Caco-2 (cell line): ENCODE measurements at regions not wholly inside any gene's neighbourhood (a gene's known extent, or its start where the extent isn't known, plus 50 kb on each side); places are given as distances from the start of the nearest gene placed in this dataset.

Experiments used
- BruUV-seq: library from RNA; stranded (reverse); fragments of 400-500 nt; replicated peaks from 2 replicates; lab custom pipeline; 2021; lab: Mats Ljungman, UMichigan
- CTCF ChIA-PET: fragments of 300-600 bp; sonication (Branson Sonifier 250); formaldehyde crosslinking; loops from one replicate; lab custom pipeline; 2022; ENCODE audit warnings: antibody characterized with exemption; lab: Charles Lee
- POLR2A ChIA-PET: fragments of 300-600 bp; sonication (Branson Sonifier 250); formaldehyde crosslinking; loops from one replicate; lab custom pipeline; 2022; ENCODE audit warnings: antibody characterized with exemption; lab: Charles Lee
- DNase-seq, 2 experiments: peaks; one replicate each; pipeline versions ENCODE4 v3.0.0 to v3.0.0-alpha.2; 2020 to 2022
- H3K27me3 ChIP-seq: replicated peaks from 2 replicates; pipeline ENCODE4 v1.6.0; 2011; ENCODE audit warnings: low read length; ENCODE audit not compliant: control insufficient read depth, insufficient read depth
- H3K36me3 ChIP-seq: 2 replicates; pipeline ENCODE4 v1.5.1; 2011; ENCODE audit warnings: low read length; ENCODE audit not compliant: control insufficient read depth, insufficient read depth
- H3K4me1 ChIP-seq: fragments of 250-450 bp; sonication (Bioruptor Pico); 2 replicates; pipeline ENCODE4 v1.5.1; 2020; ENCODE audit warnings: mild to moderate bottlenecking
- H3K4me3 ChIP-seq: 2 replicates; pipeline ENCODE4 v1.5.1; 2011; ENCODE audit warnings: low read depth, mild to moderate bottlenecking, control low read depth, low read length
- H3K9me3 ChIP-seq: fragments of 250-450 bp; sonication (Bioruptor Pico); 2 replicates; pipeline ENCODE4 v1.5.1; 2020; ENCODE audit warnings: mild to moderate bottlenecking, moderate library complexity
- H3K27ac Mint-ChIP-seq: one replicate; pipeline ENCODE4 v1.8.0; 2022; ENCODE audit warnings: mixed read lengths; ENCODE audit not compliant: unreplicated experiment
- H3K27me3 Mint-ChIP-seq: one replicate; pipeline ENCODE4 v1.8.0; 2022; ENCODE audit warnings: mixed read lengths; ENCODE audit not compliant: insufficient read depth, unreplicated experiment
- H3K36me3 Mint-ChIP-seq: one replicate; pipeline ENCODE4 v1.8.0; 2022; ENCODE audit warnings: mild to moderate bottlenecking, mixed read lengths; ENCODE audit not compliant: insufficient read depth, unreplicated experiment
- H3K4me1 Mint-ChIP-seq: one replicate; pipeline ENCODE4 v1.8.0; 2022; ENCODE audit warnings: low read depth, mixed read lengths; ENCODE audit not compliant: unreplicated experiment
- H3K4me3 Mint-ChIP-seq: one replicate; pipeline ENCODE4 v1.8.0; 2022; ENCODE audit warnings: mild to moderate bottlenecking, moderate library complexity, mixed read lengths; ENCODE audit not compliant: unreplicated experiment
- H3K9me3 Mint-ChIP-seq: one replicate; pipeline ENCODE4 v1.8.0; 2022; ENCODE audit warnings: mixed read lengths; ENCODE audit not compliant: unreplicated experiment
- intact Hi-C: fragments of 100-400 bp; cut with micrococcal nuclease; formaldehyde crosslinking; loops from one replicate; pipeline ENCODE4 v1.10.0; 2022; ENCODE audit not compliant: unreplicated experiment
- TF ChIP-seq, protein P1 (sequence below), 2 experiments: fragments of 200-600 bp in 1 of 2; IDR thresholded peaks; 1 replicate in 1 of 2; 2 replicates in 1 of 2; pipeline versions ENCODE4 v1.5.1 to v1.8.0; 2011 to 2022; ENCODE audit warnings: antibody characterized with exemption in 1 of 2, control low read depth in 1 of 2, inconsistent platforms in 1 of 2, low read depth in 1 of 2, low read length in 1 of 2, mild to moderate bottlenecking in 1 of 2, moderate library complexity in 1 of 2; ENCODE audit not compliant: insufficient read depth in 1 of 2, severe bottlenecking in 1 of 2, unreplicated experiment in 1 of 2

DNA sequence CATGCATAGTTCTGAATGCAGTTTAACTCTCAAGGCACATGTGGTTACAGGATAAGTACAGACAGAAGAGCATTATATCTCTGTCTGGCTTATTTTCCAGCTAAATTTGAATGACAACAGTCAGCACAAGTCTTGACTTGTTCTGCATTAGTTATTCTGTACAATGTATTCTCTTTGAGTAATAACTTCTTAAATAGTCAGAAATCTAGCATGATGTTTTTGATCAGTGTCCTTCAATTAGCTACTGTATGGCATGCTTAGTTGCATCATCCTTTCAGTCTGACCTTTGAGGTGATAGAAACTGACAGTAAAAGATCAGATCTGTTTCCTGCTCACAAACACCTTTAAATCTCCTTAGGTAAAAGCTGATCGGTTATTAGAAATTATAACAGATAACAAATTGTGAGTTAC lies 118.1 kb downstream of the ARL4A start:
- H3K4me1 Mint-ChIP-seq = peaks cover 29% of the 10 kb centered on the region
- Histone ChIP-seq H3K4me3 (no peak overlapping the region), H3K27me3 (no peaks in the 10 kb centered on the region), H3K9me3 (no peaks in the 10 kb centered on the region), H3K4me1 (peaks cover 39% of the 10 kb centered on the region), H3K36me3 (no peaks in the 10 kb centered on the region)
- H3K4me3 Mint-ChIP-seq = no peak overlapping the region
- TF ChIP-seq, protein P1, sequence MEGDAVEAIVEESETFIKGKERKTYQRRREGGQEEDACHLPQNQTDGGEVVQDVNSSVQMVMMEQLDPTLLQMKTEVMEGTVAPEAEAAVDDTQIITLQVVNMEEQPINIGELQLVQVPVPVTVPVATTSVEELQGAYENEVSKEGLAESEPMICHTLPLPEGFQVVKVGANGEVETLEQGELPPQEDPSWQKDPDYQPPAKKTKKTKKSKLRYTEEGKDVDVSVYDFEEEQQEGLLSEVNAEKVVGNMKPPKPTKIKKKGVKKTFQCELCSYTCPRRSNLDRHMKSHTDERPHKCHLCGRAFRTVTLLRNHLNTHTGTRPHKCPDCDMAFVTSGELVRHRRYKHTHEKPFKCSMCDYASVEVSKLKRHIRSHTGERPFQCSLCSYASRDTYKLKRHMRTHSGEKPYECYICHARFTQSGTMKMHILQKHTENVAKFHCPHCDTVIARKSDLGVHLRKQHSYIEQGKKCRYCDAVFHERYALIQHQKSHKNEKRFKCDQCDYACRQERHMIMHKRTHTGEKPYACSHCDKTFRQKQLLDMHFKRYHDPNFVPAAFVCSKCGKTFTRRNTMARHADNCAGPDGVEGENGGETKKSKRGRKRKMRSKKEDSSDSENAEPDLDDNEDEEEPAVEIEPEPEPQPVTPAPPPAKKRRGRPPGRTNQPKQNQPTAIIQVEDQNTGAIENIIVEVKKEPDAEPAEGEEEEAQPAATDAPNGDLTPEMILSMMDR (IDR thresholded peaks at IDR 0.05; ENCODE audit: insufficient read depth in 1 of 2, low read depth in 1 of 2, low read length in 1 of 2, severe bottlenecking in 1 of 2, unreplicated experiment in 1 of 2) = no peak
- ChIA-PET POLR2A (no interaction called here), CTCF (no interaction called here)
- H3K27me3 Mint-ChIP-seq = no peaks in the 10 kb centered on the region
- no peaks in the 10 kb centered on the region for H3K9me3 Mint-ChIP-seq
- H3K27ac Mint-ChIP-seq = no peak overlapping the region
- peaks cover 6% of the 10 kb centered on the region for H3K36me3 Mint-ChIP-seq
- DNase-seq = no peak
- BruUV-seq = no TSS peak
- intact Hi-C loops = no loop called here

DNA sequence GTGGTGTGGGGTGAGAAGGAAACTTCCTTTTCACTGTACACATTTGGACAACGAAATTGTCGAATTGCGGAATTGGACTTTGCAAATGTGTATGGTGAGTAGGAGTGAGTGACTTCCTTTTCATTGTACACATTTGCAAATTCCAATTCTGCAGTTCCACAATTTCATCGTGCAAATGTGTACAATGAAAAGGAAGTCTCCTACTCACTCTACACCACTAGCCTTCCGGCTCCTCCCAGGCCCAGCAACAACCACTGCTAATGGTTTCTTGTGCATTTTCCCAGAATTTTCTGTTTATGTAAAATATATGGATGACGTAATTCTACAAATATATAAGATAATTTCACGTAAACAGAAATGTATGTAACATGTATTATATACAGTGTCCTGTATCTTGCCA lies 118.5 kb downstream of the ARL4A start:
- H3K27me3 Mint-ChIP-seq = no peaks in the 10 kb centered on the region
- no peaks in the 10 kb centered on the region for H3K9me3 Mint-ChIP-seq
- peaks cover 34% of the 10 kb centered on the region for H3K4me1 ChIP-seq
- POLR2A ChIA-PET = no interaction called here
- no peak overlapping the region for H3K4me3 ChIP-seq
- BruUV-seq = no TSS peak
- intact Hi-C loops = no loop called here
- H3K27ac Mint-ChIP-seq = no peak overlapping the region
- no peaks in the 10 kb centered on the region for H3K36me3 ChIP-seq
- TF ChIP-seq, protein P1 (IDR thresholded peaks at IDR 0.05; ENCODE audit: insufficient read depth in 1 of 2, low read depth in 1 of 2, low read length in 1 of 2, severe bottlenecking in 1 of 2, unreplicated experiment in 1 of 2) = no peak
- H3K4me3 Mint-ChIP-seq = no peak overlapping the region
- H3K4me1 Mint-ChIP-seq = peaks cover 25% of the 10 kb centered on the region
- peaks cover 4% of the 10 kb centered on the region for H3K36me3 Mint-ChIP-seq
- no peak for DNase-seq
- CTCF ChIA-PET = no interaction called here
- H3K9me3 ChIP-seq = no peaks in the 10 kb centered on the region
- no peaks in the 10 kb centered on the region for H3K27me3 ChIP-seq

DNA sequence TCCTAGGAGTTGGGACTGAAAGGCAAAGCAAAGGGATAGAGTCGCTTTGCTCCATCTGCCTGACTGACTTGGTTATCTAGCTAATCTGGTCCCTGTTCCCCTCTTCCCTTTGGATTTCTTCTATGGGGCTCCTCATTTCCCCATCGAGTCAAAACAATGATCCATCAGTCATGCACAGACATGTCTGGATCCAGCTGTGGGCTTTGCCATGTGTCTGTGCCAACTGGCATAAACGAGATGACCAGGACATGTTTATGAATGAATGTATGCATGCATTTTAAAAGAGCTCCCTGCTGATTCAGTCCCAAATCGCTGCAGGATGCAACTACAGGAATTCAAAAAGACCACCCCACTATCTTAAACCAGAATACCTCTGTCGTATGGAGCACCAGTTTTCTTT lies 122.0 kb downstream of the ARL4A start:
- peaks cover 8% of the 10 kb centered on the region for H3K4me1 ChIP-seq
- H3K36me3 Mint-ChIP-seq = no peaks in the 10 kb centered on the region
- BruUV-seq = no TSS peak
- H3K27me3 ChIP-seq = no peaks in the 10 kb centered on the region
- no peak overlapping the region for H3K4me3 ChIP-seq
- TF ChIP-seq, protein P1 (IDR thresholded peaks at IDR 0.05; ENCODE audit: insufficient read depth in 1 of 2, low read depth in 1 of 2, low read length in 1 of 2, severe bottlenecking in 1 of 2, unreplicated experiment in 1 of 2) = no peak
- no peaks in the 10 kb centered on the region for H3K9me3 Mint-ChIP-seq
- H3K27me3 Mint-ChIP-seq = no peaks in the 10 kb centered on the region
- POLR2A ChIA-PET = no interaction called here
- H3K9me3 ChIP-seq = no peaks in the 10 kb centered on the region
- no peaks in the 10 kb centered on the region for H3K4me1 Mint-ChIP-seq
- H3K36me3 ChIP-seq = no peaks in the 10 kb centered on the region
- no peak overlapping the region for H3K27ac Mint-ChIP-seq
- CTCF ChIA-PET = no interaction called here
- DNase-seq = no peak
- intact Hi-C loops = no loop called here
- no peak overlapping the region for H3K4me3 Mint-ChIP-seq
